Calu3 (cell line): ENCODE measurements at regions not wholly inside any gene's neighbourhood (a gene's known extent, or its start where the extent isn't known, plus 50 kb on each side); places are given as distances from the start of the nearest gene placed in this dataset.

ENCODE experiments used
- BruUV-seq: library from RNA; stranded (reverse); fragments of 400-500 nt; replicated peaks from 2 replicates; lab custom pipeline; 2021; lab: Mats Ljungman, UMichigan
- CTCF ChIA-PET: fragments of 300-600 bp; sonication (Branson Sonifier 250); formaldehyde crosslinking; loops from one replicate; lab custom pipeline; 2022; ENCODE audit warnings: antibody characterized with exemption; lab: Charles Lee
- DNase-seq: peaks from one replicate; pipeline ENCODE4 v3.0.0; 2022
- H3K27ac Mint-ChIP-seq: one replicate; pipeline ENCODE4 v1.8.0; 2022; ENCODE audit warnings: mixed read lengths; ENCODE audit not compliant: unreplicated experiment
- H3K27me3 Mint-ChIP-seq: one replicate; pipeline ENCODE4 v1.8.0; 2022; ENCODE audit warnings: mixed read lengths; ENCODE audit not compliant: unreplicated experiment
- H3K36me3 Mint-ChIP-seq: one replicate; pipeline ENCODE4 v1.8.0; 2022; ENCODE audit warnings: mild to moderate bottlenecking, moderate library complexity, mixed read lengths; ENCODE audit not compliant: insufficient read depth, unreplicated experiment
- H3K4me1 Mint-ChIP-seq: one replicate; pipeline ENCODE4 v1.8.0; 2022; ENCODE audit warnings: mild to moderate bottlenecking, low read depth, mixed read lengths; ENCODE audit not compliant: unreplicated experiment
- H3K4me3 Mint-ChIP-seq: one replicate; pipeline ENCODE4 v1.8.0; 2022; ENCODE audit warnings: mild to moderate bottlenecking, low read depth, moderate library complexity, mixed read lengths; ENCODE audit not compliant: unreplicated experiment
- H3K9me3 Mint-ChIP-seq: one replicate; pipeline ENCODE4 v1.8.0; 2022; ENCODE audit warnings: low read depth, mixed read lengths; ENCODE audit not compliant: unreplicated experiment
- CTCF ChIP-seq: fragments of 200-600 bp; IDR thresholded peaks from one replicate; pipeline ENCODE4 v1.8.0; 2022; ENCODE audit warnings: antibody characterized with exemption; ENCODE audit not compliant: unreplicated experiment
- intact Hi-C: fragments of 100-400 bp; cut with micrococcal nuclease; formaldehyde crosslinking; loops from one replicate; pipeline ENCODE4 v1.10.0; 2022; ENCODE audit not compliant: unreplicated experiment

GRCh38 chr12:95601091-95601961, 50.0 kb upstream of the USP44 start:
- no TSS peak for BruUV-seq
- no peak overlapping the region for H3K27ac Mint-ChIP-seq
- no peaks in the 10 kb centered on the region for H3K9me3 Mint-ChIP-seq
- no peak for DNase-seq
- peaks cover 9% of the 10 kb centered on the region for H3K4me1 Mint-ChIP-seq
- TF ChIP-seq CTCF, result no peak
- intact Hi-C loops, result no loop called here
- H3K27me3 Mint-ChIP-seq, result no peaks in the 10 kb centered on the region
- H3K36me3 Mint-ChIP-seq, result no peaks in the 10 kb centered on the region
- H3K4me3 Mint-ChIP-seq, result no peak overlapping the region
- CTCF ChIA-PET, result no interaction called here
